ENCODE measurements at regions not wholly inside any gene's neighbourhood (a gene's known extent, or its start where the extent isn't known, plus 50 kb on each side); places are given as distances from the start of the nearest gene placed in this dataset.

- Histone ChIP-seq H3K27ac (ENCODE audit: low read length) (no peak overlapping the region), H3K4me3 (ENCODE audit: low read depth in 1 of 2, low read length in 2 of 2) (no peak overlapping the region), H3K36me3 (ENCODE audit: insufficient read depth, low read length) (no peaks in the 10 kb centered on the region), H3K4me1 (ENCODE audit: insufficient read depth, low read length) (no peaks in the 10 kb centered on the region), H3K4me2 (ENCODE audit: insufficient read depth, low read length) (no peak overlapping the region), H3K9me3 (ENCODE audit: insufficient read depth, low read length, severe bottlenecking) (no peaks in the 10 kb centered on the region), H2AFZ (ENCODE audit: low read depth, low read length) (no peak overlapping the region), H3K79me2 (ENCODE audit: insufficient read depth, low read length) (no peaks in the 10 kb centered on the region), H4K20me1 (ENCODE audit: insufficient read depth, low read length) (no peaks in the 10 kb centered on the region), H3K27me3 (ENCODE audit: insufficient read depth, low read length, poor library complexity) (peaks cover 4% of the 10 kb centered on the region), H3K9ac (ENCODE audit: low read depth, low read length) (no peak overlapping the region)
- ATAC-seq (ENCODE audit: insufficient read depth, low read depth): no peak
- TF ChIP-seq EZH2 (IDR thresholded peaks at IDR 0.05; ENCODE audit: borderline replicate concordance, low read depth, low read length, severe bottlenecking): no peak
- TF ChIP-seq CTCF (IDR thresholded peaks at IDR 0.05; ENCODE audit: borderline replicate concordance, extremely low read depth, low read length, poor library complexity, severe bottlenecking): no peak
- DNase-seq: no peak
Measured at GRCh38 chr15:97874139-97874538, 86.4 kb upstream of the ARRDC4 start.

GRCh38 chr15:97875025-97875512 lies 85.4 kb upstream of the ARRDC4 start:
- ATAC-seq (ENCODE audit: insufficient read depth, low read depth): no peak
- Histone ChIP-seq H4K20me1 (ENCODE audit: insufficient read depth, low read length) (no peaks in the 10 kb centered on the region), H3K4me1 (ENCODE audit: insufficient read depth, low read length) (no peaks in the 10 kb centered on the region), H2AFZ (ENCODE audit: low read depth, low read length) (no peak overlapping the region), H3K79me2 (ENCODE audit: insufficient read depth, low read length) (no peaks in the 10 kb centered on the region), H3K4me3 (ENCODE audit: low read depth in 1 of 2, low read length in 2 of 2) (no peak overlapping the region), H3K4me2 (ENCODE audit: insufficient read depth, low read length) (no peak overlapping the region), H3K9ac (ENCODE audit: low read depth, low read length) (no peak overlapping the region), H3K27me3 (ENCODE audit: insufficient read depth, low read length, poor library complexity) (peaks cover 4% of the 10 kb centered on the region), H3K36me3 (ENCODE audit: insufficient read depth, low read length) (no peaks in the 10 kb centered on the region), H3K9me3 (ENCODE audit: insufficient read depth, low read length, severe bottlenecking) (no peaks in the 10 kb centered on the region), H3K27ac (ENCODE audit: low read length) (no peak overlapping the region)
- DNase-seq: no peak
- TF ChIP-seq EZH2 (IDR thresholded peaks at IDR 0.05; ENCODE audit: borderline replicate concordance, low read depth, low read length, severe bottlenecking) (no peak), CTCF (IDR thresholded peaks at IDR 0.05; ENCODE audit: borderline replicate concordance, extremely low read depth, low read length, poor library complexity, severe bottlenecking) (no peak)

GRCh38 chr15:97875513-97876280 lies 84.8 kb upstream of the ARRDC4 start:
- Histone ChIP-seq H3K27me3 (ENCODE audit: insufficient read depth, low read length, poor library complexity) (peaks cover 4% of the 10 kb centered on the region), H3K36me3 (ENCODE audit: insufficient read depth, low read length) (no peaks in the 10 kb centered on the region), H3K27ac (ENCODE audit: low read length) (no peak overlapping the region), H3K4me2 (ENCODE audit: insufficient read depth, low read length) (no peak overlapping the region), H3K9ac (ENCODE audit: low read depth, low read length) (no peak overlapping the region), H3K4me1 (ENCODE audit: insufficient read depth, low read length) (no peaks in the 10 kb centered on the region), H4K20me1 (ENCODE audit: insufficient read depth, low read length) (no peaks in the 10 kb centered on the region), H3K9me3 (ENCODE audit: insufficient read depth, low read length, severe bottlenecking) (no peaks in the 10 kb centered on the region), H3K4me3 (ENCODE audit: low read depth in 1 of 2, low read length in 2 of 2) (no peak overlapping the region), H2AFZ (ENCODE audit: low read depth, low read length) (no peak overlapping the region), H3K79me2 (ENCODE audit: insufficient read depth, low read length) (no peaks in the 10 kb centered on the region)
- ATAC-seq (ENCODE audit: insufficient read depth, low read depth) (no peak), DNase-seq (no peak)
- TF ChIP-seq CTCF (IDR thresholded peaks at IDR 0.05; ENCODE audit: borderline replicate concordance, extremely low read depth, low read length, poor library complexity, severe bottlenecking) (no peak), EZH2 (IDR thresholded peaks at IDR 0.05; ENCODE audit: borderline replicate concordance, low read depth, low read length, severe bottlenecking) (no peak)
